A673 (cell line): ENCODE measurements at regions not wholly inside any gene's neighbourhood (a gene's known extent, or its start where the extent isn't known, plus 50 kb on each side); places are given as distances from the start of the nearest gene placed in this dataset.

Source experiments
- BruUV-seq: library from RNA; stranded (reverse); fragments of 400-500 nt; replicated peaks from 2 replicates; lab custom pipeline; 2021; lab: Mats Ljungman, UMichigan
- CTCF ChIA-PET: fragments of 300-600 bp; sonication (Branson Sonifier 250); formaldehyde crosslinking; loops from one replicate; lab custom pipeline; 2022; ENCODE audit warnings: antibody characterized with exemption; lab: Charles Lee
- POLR2A ChIA-PET: fragments of 300-600 bp; sonication (Branson Sonifier 250); formaldehyde crosslinking; loops from one replicate; lab custom pipeline; 2022; ENCODE audit warnings: antibody characterized with exemption; ENCODE audit not compliant: low non-redundant PET; lab: Charles Lee
- DNase-seq: peaks from one replicate; pipeline ENCODE4 v3.0.0-alpha.2; 2015; ENCODE audit warnings: low spot score
- H3K27ac ChIP-seq: fragments of 200-600 bp; sonication (generic); 2 replicates; pipeline ENCODE4 v1.5.1; 2016; ENCODE audit warnings: mixed run types, low read depth, mild to moderate bottlenecking, mixed read lengths, antibody characterized with exemption, low read length; ENCODE audit not compliant: poor library complexity, severe bottlenecking
- H3K27me3 ChIP-seq: fragments of 200-600 bp; sonication (generic); replicated peaks from 2 replicates; pipeline ENCODE4 v1.6.1; 2017; ENCODE audit warnings: mixed run types, low read depth, mild to moderate bottlenecking, mixed read lengths, antibody characterized with exemption, low read length; ENCODE audit not compliant: insufficient read depth, poor library complexity
- H3K36me3 ChIP-seq: fragments of 200-600 bp; sonication (generic); 2 replicates; pipeline ENCODE4 v1.6.1; 2016; ENCODE audit warnings: mixed run types, mild to moderate bottlenecking, mixed read lengths, antibody characterized with exemption, low read length; ENCODE audit not compliant: insufficient read depth, poor library complexity, severe bottlenecking
- H3K4me1 ChIP-seq: fragments of 200-600 bp; sonication (generic); 2 replicates; pipeline ENCODE4 v1.6.1; 2017; ENCODE audit warnings: mixed run types, mild to moderate bottlenecking, mixed read lengths, antibody characterized with exemption, low read length; ENCODE audit not compliant: insufficient read depth, poor library complexity, severe bottlenecking
- H3K4me3 ChIP-seq: fragments of 200-600 bp; sonication (generic); 2 replicates; pipeline ENCODE4 v1.5.1; 2016; ENCODE audit warnings: low read depth, mixed run types, mild to moderate bottlenecking, mixed read lengths, low read length; ENCODE audit not compliant: poor library complexity, severe bottlenecking
- H3K9me3 ChIP-seq: fragments of 200-600 bp; sonication (generic); 2 replicates; pipeline ENCODE4 v1.6.1; 2016; ENCODE audit warnings: mixed run types, low read depth, mild to moderate bottlenecking, mixed read lengths, antibody characterized with exemption, low read length; ENCODE audit not compliant: poor library complexity, severe bottlenecking
- CTCF ChIP-seq: fragments of 300-800, 200-600 bp; sonication (generic); conservative IDR thresholded peaks from 2 replicates; pipeline ENCODE4 v1.5.1; 2017; ENCODE audit warnings: low read depth, mild to moderate bottlenecking, antibody characterized with exemption, low read length, moderate library complexity, mixed read lengths
- EZH2 ChIP-seq: fragments of 200-600 bp; sonication (generic); IDR thresholded peaks from 2 replicates; pipeline ENCODE4 v1.6.1; 2017; ENCODE audit warnings: borderline replicate concordance, low read depth, mild to moderate bottlenecking, mixed read lengths, antibody characterized with exemption, low read length; ENCODE audit not compliant: poor library complexity, severe bottlenecking
- intact Hi-C: fragments of 100-400 bp; cut with micrococcal nuclease; formaldehyde crosslinking; loops from one replicate; pipeline ENCODE4 v1.10.0; 2022; ENCODE audit not compliant: unreplicated experiment

- ChIA-PET CTCF (no interaction called here), POLR2A (interaction anchor here (0.7 kb wide), 1 partner anchor 1059 kb away, joined by 3 read pairs; no protein-coding TSS in a partner anchor)
- Histone ChIP-seq H3K27me3 (no peaks in the 10 kb centered on the region), H3K36me3 (no peaks in the 10 kb centered on the region), H3K4me1 (peaks cover 60% of the 10 kb centered on the region), H3K4me3 (no peak overlapping the region), H3K27ac (no peak overlapping the region), H3K9me3 (no peaks in the 10 kb centered on the region)
- DNase-seq = no peak
- TF ChIP-seq EZH2 (no peak), CTCF (no peak)
- BruUV-seq = no TSS peak
- intact Hi-C loops = loop anchor here (10.0 kb wide), 1 partner anchor 149 kb away; no protein-coding TSS in a partner anchor
These were observed 1600.9 kb upstream of the C9orf72 start for GRCh38 chr9:29174136-29174535.

GRCh38 chr9:29176231-29176630, 1603.0 kb upstream of the C9orf72 start:
- BruUV-seq = no TSS peak
- Histone ChIP-seq H3K9me3 (no peaks in the 10 kb centered on the region), H3K4me3 (peak overlapping the region; percentile 15), H3K4me1 (peaks cover 75% of the 10 kb centered on the region), H3K27ac (peak overlapping the region; percentile 73), H3K27me3 (no peaks in the 10 kb centered on the region), H3K36me3 (no peaks in the 10 kb centered on the region)
- ChIA-PET POLR2A (interaction anchor here (0.6 kb wide), 1 partner anchor 12 kb away, joined by 3 read pairs; no protein-coding TSS in a partner anchor), CTCF (no interaction called here)
- TF ChIP-seq CTCF = no peak
- no peak for TF ChIP-seq EZH2
- intact Hi-C loops = loop anchor here (10.0 kb wide), 1 partner anchor 151 kb away; no protein-coding TSS in a partner anchor
- DNase-seq = peak; percentile 88

GRCh38 chr9:29176786-29177185, 1603.5 kb upstream of the C9orf72 start:
- H3K4me1 ChIP-seq = peaks cover 75% of the 10 kb centered on the region
- ChIA-PET POLR2A (interaction anchor here (0.6 kb wide), 1 partner anchor 12 kb away, joined by 3 read pairs; no protein-coding TSS in a partner anchor), CTCF (no interaction called here)
- TSS peak; percentile 94 for BruUV-seq
- H3K36me3 ChIP-seq = no peaks in the 10 kb centered on the region
- no peak for TF ChIP-seq EZH2
- no peak for TF ChIP-seq CTCF
- no peaks in the 10 kb centered on the region for H3K9me3 ChIP-seq
- peak overlapping the region; percentile 15 for H3K4me3 ChIP-seq
- intact Hi-C loops = loop anchor here (10.0 kb wide), 1 partner anchor 152 kb away; no protein-coding TSS in a partner anchor
- H3K27ac ChIP-seq = peak overlapping the region; percentile 73
- no peaks in the 10 kb centered on the region for H3K27me3 ChIP-seq
- peak; percentile 44 for DNase-seq
